ENCODE measurements at regions not wholly inside any gene's neighbourhood (a gene's known extent, or its start where the extent isn't known, plus 50 kb on each side); places are given as distances from the start of the nearest gene placed in this dataset.
"Not testable (repeated sequence)": the region's sequence is repeated elsewhere in the genome, so short reads cannot be mapped to it uniquely, and the experiment has no call there.

DNA sequence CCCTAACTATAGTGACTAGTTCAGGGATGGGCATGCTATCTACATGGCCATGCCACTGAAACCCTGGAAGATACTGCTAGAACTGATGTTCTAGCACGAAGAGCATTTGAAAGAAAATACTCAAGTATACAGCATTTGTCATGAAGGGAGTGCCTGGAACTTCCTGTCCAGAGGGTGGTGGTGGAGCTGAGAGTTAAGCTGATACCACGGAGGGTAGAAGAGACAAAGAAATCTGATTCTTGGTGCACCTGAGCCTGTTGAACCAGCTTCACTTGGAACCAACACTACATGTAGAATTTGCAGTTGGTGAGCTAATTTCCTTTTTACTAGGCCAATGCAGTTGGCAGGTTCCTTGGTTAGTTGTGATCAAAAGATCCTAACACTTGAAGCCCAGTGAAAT lies 116.4 kb downstream of the CCNG2 start:
- H4K20me1 ChIP-seq (ENCODE audit: insufficient read depth): no peaks in the 10 kb centered on the region

DNA sequence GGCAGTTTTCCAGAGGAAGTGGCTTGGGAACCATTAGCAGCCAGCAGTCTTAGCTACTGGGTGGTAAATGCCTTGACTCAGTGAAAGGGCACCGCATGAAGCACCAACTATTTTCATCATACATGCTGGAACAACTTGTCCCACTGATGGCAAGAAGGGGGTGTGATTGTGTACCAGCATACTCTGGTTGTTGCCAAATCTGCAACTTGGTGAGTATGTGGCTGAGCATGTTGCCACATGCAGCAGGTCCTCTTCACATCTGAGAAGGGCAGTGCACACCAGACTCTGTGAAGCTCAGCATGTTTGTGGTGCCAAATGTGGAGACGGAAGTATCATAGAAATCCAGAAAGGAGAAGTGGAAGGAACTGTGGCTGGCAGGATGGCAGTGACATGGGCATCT lies 122.1 kb downstream of the CCNG2 start:
- not testable (repeated sequence) for H2AFZ ChIP-seq (ENCODE audit: low read depth); H3F3A ChIP-seq (replicated peaks; ENCODE audit: insufficient read depth); H3K4me2 ChIP-seq; H3K9me3 ChIP-seq; H3K27me3 ChIP-seq (ENCODE audit: insufficient read depth); H4K20me1 ChIP-seq (ENCODE audit: insufficient read depth); H3K27ac ChIP-seq (ENCODE audit: low read depth in 2 of 2, low read length in 1 of 2); H3K9ac ChIP-seq; H3K79me2 ChIP-seq (ENCODE audit: insufficient read depth); H3K4me1 ChIP-seq (ENCODE audit: control insufficient read depth in 1 of 2, insufficient read depth in 2 of 2, low read depth in 1 of 2, low read length in 1 of 2); H3K36me3 ChIP-seq (replicated peaks in 1 of 2; ENCODE audit: control insufficient read depth in 1 of 2, insufficient read depth in 2 of 2, low read length in 1 of 2); DNase-seq; H3K9me2 ChIP-seq; H3K4me3 ChIP-seq (ENCODE audit: low read depth in 2 of 2, low read length in 1 of 2)
- CTCF ChIA-PET: interaction anchor here (2.1 kb wide), 1 partner anchor 40 kb away, joined by 5 read pairs; no protein-coding TSS in a partner anchor
- POLR2A ChIA-PET: interaction anchor here (0.6 kb wide), 1 partner anchor 357 kb away, joined by 3 read pairs; no protein-coding TSS in a partner anchor
- 30% methylated on average over 1 of the region's 2 CpGs for WGBS (ENCODE audit: low lambda C conversion rate)

More for the DNA sequence above, 116.4 kb downstream of the CCNG2 start:
- Histone ChIP-seq H3K27me3 (ENCODE audit: insufficient read depth) (no peaks in the 10 kb centered on the region), H3K4me2 (no peak overlapping the region), H3K4me3 (ENCODE audit: low read depth in 2 of 2, low read length in 1 of 2) (no peak overlapping the region), H3K9ac (no peak overlapping the region), H2AFZ (ENCODE audit: low read depth) (no peak overlapping the region), H3F3A (replicated peaks; ENCODE audit: insufficient read depth) (no peaks in the 10 kb centered on the region), H3K9me2 (no peaks in the 10 kb centered on the region), H3K79me2 (ENCODE audit: insufficient read depth) (no peaks in the 10 kb centered on the region), H3K4me1 (ENCODE audit: control insufficient read depth in 1 of 2, insufficient read depth in 2 of 2, low read depth in 1 of 2, low read length in 1 of 2) (no peaks in the 10 kb centered on the region), H3K36me3 (replicated peaks in 1 of 2; ENCODE audit: control insufficient read depth in 1 of 2, insufficient read depth in 2 of 2, low read length in 1 of 2) (no peaks in the 10 kb centered on the region), H3K27ac (ENCODE audit: low read depth in 2 of 2, low read length in 1 of 2) (no peak overlapping the region), H3K9me3 (no peaks in the 10 kb centered on the region)
- CTCF ChIA-PET: interaction anchor here (1.2 to 2.4 kb wide), 3 partner anchors 33 to 85 kb away, joined by 3 to 10 read pairs (median 3); no protein-coding TSS in a partner anchor
- POLR2A ChIA-PET: no interaction called here
- no peak for TF ChIP-seq ELF1 (IDR thresholded peaks at IDR 0.05)
- no peak for TF ChIP-seq TEAD4 (IDR thresholded peaks at IDR 0.05; ENCODE audit: borderline replicate concordance, insufficient read depth)
- no peak for TF ChIP-seq CHD2 (IDR thresholded peaks at IDR 0.05; ENCODE audit: low read length, partially characterized antibody)
- TF ChIP-seq, protein P1, sequence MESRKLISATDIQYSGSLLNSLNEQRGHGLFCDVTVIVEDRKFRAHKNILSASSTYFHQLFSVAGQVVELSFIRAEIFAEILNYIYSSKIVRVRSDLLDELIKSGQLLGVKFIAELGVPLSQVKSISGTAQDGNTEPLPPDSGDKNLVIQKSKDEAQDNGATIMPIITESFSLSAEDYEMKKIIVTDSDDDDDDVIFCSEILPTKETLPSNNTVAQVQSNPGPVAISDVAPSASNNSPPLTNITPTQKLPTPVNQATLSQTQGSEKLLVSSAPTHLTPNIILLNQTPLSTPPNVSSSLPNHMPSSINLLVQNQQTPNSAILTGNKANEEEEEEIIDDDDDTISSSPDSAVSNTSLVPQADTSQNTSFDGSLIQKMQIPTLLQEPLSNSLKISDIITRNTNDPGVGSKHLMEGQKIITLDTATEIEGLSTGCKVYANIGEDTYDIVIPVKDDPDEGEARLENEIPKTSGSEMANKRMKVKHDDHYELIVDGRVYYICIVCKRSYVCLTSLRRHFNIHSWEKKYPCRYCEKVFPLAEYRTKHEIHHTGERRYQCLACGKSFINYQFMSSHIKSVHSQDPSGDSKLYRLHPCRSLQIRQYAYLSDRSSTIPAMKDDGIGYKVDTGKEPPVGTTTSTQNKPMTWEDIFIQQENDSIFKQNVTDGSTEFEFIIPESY (IDR thresholded peaks at IDR 0.05; ENCODE audit: borderline replicate concordance, low read depth): no peak
- TF ChIP-seq RFX5 (IDR thresholded peaks at IDR 0.05; ENCODE audit: low read length): no peak
- TF ChIP-seq, protein P2, sequence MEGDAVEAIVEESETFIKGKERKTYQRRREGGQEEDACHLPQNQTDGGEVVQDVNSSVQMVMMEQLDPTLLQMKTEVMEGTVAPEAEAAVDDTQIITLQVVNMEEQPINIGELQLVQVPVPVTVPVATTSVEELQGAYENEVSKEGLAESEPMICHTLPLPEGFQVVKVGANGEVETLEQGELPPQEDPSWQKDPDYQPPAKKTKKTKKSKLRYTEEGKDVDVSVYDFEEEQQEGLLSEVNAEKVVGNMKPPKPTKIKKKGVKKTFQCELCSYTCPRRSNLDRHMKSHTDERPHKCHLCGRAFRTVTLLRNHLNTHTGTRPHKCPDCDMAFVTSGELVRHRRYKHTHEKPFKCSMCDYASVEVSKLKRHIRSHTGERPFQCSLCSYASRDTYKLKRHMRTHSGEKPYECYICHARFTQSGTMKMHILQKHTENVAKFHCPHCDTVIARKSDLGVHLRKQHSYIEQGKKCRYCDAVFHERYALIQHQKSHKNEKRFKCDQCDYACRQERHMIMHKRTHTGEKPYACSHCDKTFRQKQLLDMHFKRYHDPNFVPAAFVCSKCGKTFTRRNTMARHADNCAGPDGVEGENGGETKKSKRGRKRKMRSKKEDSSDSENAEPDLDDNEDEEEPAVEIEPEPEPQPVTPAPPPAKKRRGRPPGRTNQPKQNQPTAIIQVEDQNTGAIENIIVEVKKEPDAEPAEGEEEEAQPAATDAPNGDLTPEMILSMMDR (IDR thresholded peaks at IDR 0.05): no peak
- TF ChIP-seq GABPA (IDR thresholded peaks at IDR 0.05; ENCODE audit: low read depth): no peak
- TF ChIP-seq RXRA (IDR thresholded peaks at IDR 0.05; ENCODE audit: borderline replicate concordance, low read depth): no peak
- no peak for TF ChIP-seq JUND (IDR thresholded peaks at IDR 0.05)
- no peak for TF ChIP-seq SIN3A (IDR thresholded peaks at IDR 0.05; ENCODE audit: borderline replicate concordance, low read depth, low read length)
- no peak for TF ChIP-seq TCF12 (IDR thresholded peaks at IDR 0.05)
- no peak for TF ChIP-seq EP300 (IDR thresholded peaks at IDR 0.05; ENCODE audit: borderline replicate concordance in 1 of 2, low read depth in 1 of 2, low read length in 1 of 2)
- no peak for TF ChIP-seq FOXM1 (IDR thresholded peaks at IDR 0.05; ENCODE audit: low read depth)
- TF ChIP-seq EZH2phosphoT487 (IDR thresholded peaks at IDR 0.05; ENCODE audit: borderline replicate concordance, low read depth): no peak
- TF ChIP-seq RAD21 (IDR thresholded peaks at IDR 0.05; ENCODE audit: low read length): no peak
- TF ChIP-seq, protein P3, sequence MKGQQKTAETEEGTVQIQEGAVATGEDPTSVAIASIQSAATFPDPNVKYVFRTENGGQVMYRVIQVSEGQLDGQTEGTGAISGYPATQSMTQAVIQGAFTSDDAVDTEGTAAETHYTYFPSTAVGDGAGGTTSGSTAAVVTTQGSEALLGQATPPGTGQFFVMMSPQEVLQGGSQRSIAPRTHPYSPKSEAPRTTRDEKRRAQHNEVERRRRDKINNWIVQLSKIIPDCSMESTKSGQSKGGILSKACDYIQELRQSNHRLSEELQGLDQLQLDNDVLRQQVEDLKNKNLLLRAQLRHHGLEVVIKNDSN (IDR thresholded peaks at IDR 0.05; ENCODE audit: borderline replicate concordance, low read depth): no peak
- TF ChIP-seq, protein P4, sequence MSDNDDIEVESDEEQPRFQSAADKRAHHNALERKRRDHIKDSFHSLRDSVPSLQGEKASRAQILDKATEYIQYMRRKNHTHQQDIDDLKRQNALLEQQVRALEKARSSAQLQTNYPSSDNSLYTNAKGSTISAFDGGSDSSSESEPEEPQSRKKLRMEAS (IDR thresholded peaks at IDR 0.05; ENCODE audit: low read depth): no peak
- TF ChIP-seq, protein P5, sequence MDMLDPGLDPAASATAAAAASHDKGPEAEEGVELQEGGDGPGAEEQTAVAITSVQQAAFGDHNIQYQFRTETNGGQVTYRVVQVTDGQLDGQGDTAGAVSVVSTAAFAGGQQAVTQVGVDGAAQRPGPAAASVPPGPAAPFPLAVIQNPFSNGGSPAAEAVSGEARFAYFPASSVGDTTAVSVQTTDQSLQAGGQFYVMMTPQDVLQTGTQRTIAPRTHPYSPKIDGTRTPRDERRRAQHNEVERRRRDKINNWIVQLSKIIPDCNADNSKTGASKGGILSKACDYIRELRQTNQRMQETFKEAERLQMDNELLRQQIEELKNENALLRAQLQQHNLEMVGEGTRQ (IDR thresholded peaks at IDR 0.05; ENCODE audit: borderline replicate concordance, low read depth, low read length): no peak
- WGBS (ENCODE audit: low lambda C conversion rate): 3% methylated on average over 2 of the region's 2 CpGs
- DNase-seq: no peak

All from SK-N-SH (cell line).